H1 (cell line): ENCODE measurements at regions not wholly inside any gene's neighbourhood (a gene's known extent, or its start where the extent isn't known, plus 50 kb on each side); places are given as distances from the start of the nearest gene placed in this dataset.

ENCODE experiments used
- CTCF ChIA-PET: fragments of 300-600 bp; sonication (Branson Sonifier 250); formaldehyde crosslinking; loops from one replicate; lab custom pipeline; 2021; ENCODE audit not compliant: partially characterized antibody; lab: Charles Lee
- POLR2A ChIA-PET: fragments of 300-600 bp; sonication (Branson Sonifier 250); formaldehyde crosslinking; loops from one replicate; lab custom pipeline; 2021; ENCODE audit warnings: inconsistent platforms; ENCODE audit not compliant: partially characterized antibody; lab: Charles Lee
- DNase-seq, 2 experiments: peaks; one replicate each; pipeline versions ENCODE4 v3.0.0 to v3.0.0-alpha.2; 2010 to 2022; ENCODE audit warnings: low spot score in 2 of 2, low read depth in 1 of 2, mixed read lengths in 1 of 2
- FAIRE-seq: peaks from 2 replicates; lab custom pipeline; 2011; peaks lifted over from hg19 to GRCh38; lab: Jason Lieb, UNC
- H2AFZ ChIP-seq: 2 replicates; pipeline ENCODE4 v1.8.1; 2012; ENCODE audit warnings: low read length, inconsistent platforms
- H2AK5ac ChIP-seq: 2 replicates; pipeline ENCODE4 v1.6.1; 2013; ENCODE audit warnings: low read depth, low read length
- H2BK120ac ChIP-seq: replicated peaks from 2 replicates; pipeline ENCODE3; 2013; ENCODE audit warnings: low read depth, low read length, inconsistent platforms
- H2BK12ac ChIP-seq: 2 replicates; pipeline ENCODE4 v1.6.1; 2013; ENCODE audit warnings: low read depth, low read length
- H2BK15ac ChIP-seq: 2 replicates; pipeline ENCODE4 v1.6.1; 2013; ENCODE audit warnings: low read length
- H2BK20ac ChIP-seq: 2 replicates; pipeline ENCODE4 v1.6.1; 2013; ENCODE audit warnings: low read length
- H2BK5ac ChIP-seq: 2 replicates; pipeline ENCODE4 v1.6.1; 2013; ENCODE audit warnings: low read depth, low read length
- H3K14ac ChIP-seq: 2 replicates; pipeline ENCODE4 v1.6.1; 2013; ENCODE audit warnings: inconsistent platforms; ENCODE audit not compliant: insufficient read length
- H3K18ac ChIP-seq: 2 replicates; pipeline ENCODE4 v1.6.1; 2013; ENCODE audit warnings: low read length; ENCODE audit errors: extremely low read depth
- H3K23ac ChIP-seq: 2 replicates; pipeline ENCODE4 v1.6.1; 2013; ENCODE audit warnings: inconsistent platforms; ENCODE audit not compliant: insufficient read length
- H3K23me2 ChIP-seq: 2 replicates; pipeline ENCODE4 v1.6.1; 2013; ENCODE audit warnings: low read depth, low read length
- H3K27ac ChIP-seq: 2 replicates; pipeline ENCODE4 v1.6.1; 2011; ENCODE audit warnings: low read depth, low read length, inconsistent platforms
- H3K27me3 ChIP-seq, 4 experiments: replicated peaks in 1 of 4; 1 replicate in 1 of 4; 2 replicates in 3 of 4; pipeline versions ENCODE4 v1.6.1 to v1.8.1; 2011 to 2013; ENCODE audit warnings: low read length in 3 of 4, mild to moderate bottlenecking in 3 of 4, inconsistent platforms in 2 of 4, mixed read lengths in 2 of 4, moderate library complexity in 1 of 4; ENCODE audit not compliant: control insufficient read depth in 3 of 4, insufficient read depth in 3 of 4; ENCODE audit errors: extremely low read depth in 1 of 4
- H3K36me3 ChIP-seq, 4 experiments: 2 replicates each; pipeline versions ENCODE4 v1.6.1 to v1.8.1; 2011 to 2013; ENCODE audit warnings: mild to moderate bottlenecking in 4 of 4, low read length in 3 of 4, moderate library complexity in 2 of 4, control low read depth in 1 of 4, inconsistent platforms in 1 of 4; ENCODE audit not compliant: insufficient read depth in 4 of 4, control insufficient read depth in 2 of 4
- H3K4ac ChIP-seq: replicated peaks from 2 replicates; pipeline ENCODE3; 2013; ENCODE audit warnings: low read length, low read depth, mixed read lengths, inconsistent platforms; ENCODE audit not compliant: insufficient read length
- H3K4me1 ChIP-seq, 4 experiments: replicated peaks in 1 of 4; 1 replicate in 1 of 4; 2 replicates in 3 of 4; pipeline versions ENCODE4 v1.6.1 to v1.8.1; 2011 to 2013; ENCODE audit warnings: low read length in 3 of 4, inconsistent platforms in 2 of 4, mixed read lengths in 1 of 4; ENCODE audit not compliant: insufficient read depth in 4 of 4, control insufficient read depth in 3 of 4
- H3K4me2 ChIP-seq, 2 experiments: 2 replicates each; pipeline versions ENCODE4 v1.6.1 to v1.8.1; 2011 to 2013; ENCODE audit warnings: low read depth in 2 of 2, low read length in 2 of 2, control low read depth in 1 of 2, inconsistent platforms in 1 of 2, mild to moderate bottlenecking in 1 of 2; ENCODE audit not compliant: insufficient read depth in 1 of 2
- H3K4me3 ChIP-seq, 4 experiments: fragments of 200-600, 300-600 bp in 1 of 4; sonication (generic), shearing (Covaris generic), sonication (Bioruptor Twin) in 1 of 4; 2 replicates each; pipeline versions ENCODE4 v1.5.1 to v1.8.1; 2011 to 2016; ENCODE audit warnings: low read length in 4 of 4, low read depth in 3 of 4, control low read depth in 2 of 4, inconsistent platforms in 2 of 4, mild to moderate bottlenecking in 2 of 4, mixed read lengths in 1 of 4, moderate library complexity in 1 of 4; ENCODE audit not compliant: insufficient read depth in 2 of 4; ENCODE audit errors: extremely low read depth in 1 of 4
- H3K56ac ChIP-seq: replicated peaks from 2 replicates; pipeline ENCODE3; 2013; ENCODE audit warnings: low read depth, mild to moderate bottlenecking, mixed read lengths, low read length, inconsistent platforms; ENCODE audit not compliant: insufficient read length
- H3K79me1 ChIP-seq: 2 replicates; pipeline ENCODE4 v1.6.1; 2013; ENCODE audit warnings: low read depth, low read length, control low read depth
- H3K79me2 ChIP-seq, 2 experiments: 2 replicates each; pipeline versions ENCODE4 v1.6.1 to v1.8.1; 2012 to 2013; ENCODE audit warnings: low read length in 2 of 2, mild to moderate bottlenecking in 2 of 2, inconsistent platforms in 1 of 2; ENCODE audit not compliant: insufficient read depth in 2 of 2, control insufficient read depth in 1 of 2
- H3K9ac ChIP-seq, 4 experiments: replicated peaks in 1 of 4; 1 replicate in 1 of 4; 2 replicates in 3 of 4; pipeline versions ENCODE4 v1.6.1 to v1.8.1; 2011 to 2013; ENCODE audit warnings: low read depth in 3 of 4, low read length in 3 of 4, control low read depth in 2 of 4, mild to moderate bottlenecking in 2 of 4, moderate library complexity in 2 of 4, inconsistent platforms in 1 of 4; ENCODE audit errors: extremely low read depth in 1 of 4
- H3K9me3 ChIP-seq, 2 experiments: 2 replicates each; pipeline versions ENCODE4 v1.6.1 to v1.8.1; 2012 to 2013; ENCODE audit warnings: mild to moderate bottlenecking in 2 of 2, moderate library complexity in 2 of 2, control low read depth in 1 of 2, inconsistent platforms in 1 of 2, low read depth in 1 of 2, low read length in 1 of 2, mixed read lengths in 1 of 2; ENCODE audit not compliant: insufficient read depth in 2 of 2
- H4K20me1 ChIP-seq, 2 experiments: replicated peaks in 1 of 2; 2 replicates each; pipeline versions ENCODE3 to v1.8.1; 2011 to 2013; ENCODE audit warnings: inconsistent platforms in 2 of 2, low read length in 2 of 2, mild to moderate bottlenecking in 1 of 2; ENCODE audit not compliant: insufficient read depth in 2 of 2, control insufficient read depth in 1 of 2
- H4K5ac ChIP-seq: 2 replicates; pipeline ENCODE4 v1.6.1; 2013; ENCODE audit warnings: low read length, low read depth, mixed read lengths, inconsistent platforms; ENCODE audit not compliant: insufficient read length
- H4K8ac ChIP-seq: 2 replicates; pipeline ENCODE4 v1.8.0; 2013; ENCODE audit warnings: mild to moderate bottlenecking, moderate library complexity, low read length, inconsistent platforms; ENCODE audit not compliant: insufficient read depth; ENCODE audit errors: extremely low read depth
- H4K91ac ChIP-seq: replicated peaks from 2 replicates; pipeline ENCODE3; 2013; ENCODE audit warnings: low read length, mixed read lengths, inconsistent platforms; ENCODE audit not compliant: insufficient read length
- ATF3 ChIP-seq: IDR thresholded peaks from 2 replicates; pipeline ENCODE4 v1.6.1; 2011; ENCODE audit warnings: low read depth, mild to moderate bottlenecking, low read length; ENCODE audit not compliant: insufficient read depth
- EGR1 ChIP-seq: IDR thresholded peaks from 2 replicates; pipeline ENCODE4 v1.6.1; 2011; ENCODE audit warnings: low read depth, low read length, borderline replicate concordance
- EP300 ChIP-seq, 2 experiments: IDR thresholded peaks; 1 replicate in 1 of 2; 2 replicates in 1 of 2; pipeline ENCODE4 v1.6.1; 2011 to 2012; ENCODE audit warnings: low read depth in 2 of 2, low read length in 2 of 2, mild to moderate bottlenecking in 2 of 2, borderline replicate concordance in 1 of 2, inconsistent platforms in 1 of 2, moderate library complexity in 1 of 2
- GABPA ChIP-seq: IDR thresholded peaks from 2 replicates; pipeline ENCODE4 v1.6.1; 2011; ENCODE audit warnings: mild to moderate bottlenecking, low read length, moderate library complexity, borderline replicate concordance; ENCODE audit not compliant: insufficient read depth
- HDAC6 ChIP-seq: IDR thresholded peaks from one replicate; pipeline ENCODE4 v1.7.1; 2012; ENCODE audit warnings: low read depth, mild to moderate bottlenecking, inconsistent platforms, low read length, moderate library complexity
- PHF8 ChIP-seq: fragments of 200-600 bp; sonication (generic); conservative IDR thresholded peaks from 2 replicates; pipeline ENCODE4 v1.7.1; 2012; ENCODE audit warnings: low read depth, mild to moderate bottlenecking, inconsistent platforms, low read length, moderate library complexity
- POU5F1 ChIP-seq: IDR thresholded peaks from 2 replicates; pipeline ENCODE4 v1.6.1; 2011; ENCODE audit warnings: low read depth, mild to moderate bottlenecking, low read length, moderate library complexity
- RAD21 ChIP-seq, 2 experiments: IDR thresholded peaks in 1 of 2; conservative IDR thresholded peaks in 1 of 2; 2 replicates each; pipeline ENCODE4 v1.6.1; 2011; ENCODE audit warnings: low read depth in 2 of 2, low read length in 2 of 2, improper control_type of control experiment in 1 of 2, inconsistent platforms in 1 of 2, mild to moderate bottlenecking in 1 of 2, moderate library complexity in 1 of 2
- RBBP5 ChIP-seq: IDR thresholded peaks from 2 replicates; pipeline ENCODE4 v1.7.1; 2012; ENCODE audit warnings: low read depth, mild to moderate bottlenecking, inconsistent platforms, low read length, moderate library complexity, borderline replicate concordance
- SRF ChIP-seq: IDR thresholded peaks from 2 replicates; pipeline ENCODE4 v1.6.1; 2011; ENCODE audit warnings: mild to moderate bottlenecking, low read depth, low read length, moderate library complexity
- TAF1 ChIP-seq: IDR thresholded peaks from 2 replicates; pipeline ENCODE4 v1.6.1; 2011; ENCODE audit warnings: mild to moderate bottlenecking, low read depth, low read length
- TBP ChIP-seq: IDR thresholded peaks from 2 replicates; pipeline ENCODE4 v1.6.1; 2011; ENCODE audit warnings: low read depth, low read length, improper control_type of control experiment
- YY1 ChIP-seq: IDR thresholded peaks from 2 replicates; pipeline ENCODE4 v1.6.1; 2011; ENCODE audit warnings: low read depth, mild to moderate bottlenecking, low read length
- WGBS, 2 experiments: shearing (Covaris generic) in 1 of 2; methylation state at CpG; one replicate each; pipeline versions ENCODE4 v1.1.6 to v1.1.7; 2013 to 2015; ENCODE audit warnings: low lambda C conversion rate in 2 of 2, mixed read lengths in 2 of 2, inconsistent platforms in 1 of 2, low coverage in 1 of 2, missing lambda C conversion rate in 1 of 2; ENCODE audit not compliant: insufficient replicate concordance in 2 of 2, insufficient coverage in 1 of 2, insufficient read length in 1 of 2; ENCODE audit errors: extremely low coverage in 1 of 2, missing lambda C conversion rate in 1 of 2; 5-methylcytosine and 5-hydroxymethylcytosine counted together

- H3K23ac ChIP-seq = no peak overlapping the region
- H2BK5ac ChIP-seq = no peak overlapping the region
- CTCF ChIA-PET = no interaction called here
- WGBS, 2 experiments = 94% methylated on average over 15 of the region's 15 CpGs; no CpG with 5 or more reads in 1 of the 2 experiments
- peaks cover 0 to 2% (median 0%) of the 10 kb centered on the region in 4 experiments; a peak in 1 of 7 replicates for H3K4me1 ChIP-seq
- FAIRE-seq = no peak
- H4K20me1 ChIP-seq = no peaks in the 10 kb centered on the region
- H3K27me3 ChIP-seq = no peaks in the 10 kb centered on the region; a peak in 1 of 7 replicates
- H3K27ac ChIP-seq = no peak overlapping the region
- no peak overlapping the region for H2BK20ac ChIP-seq
- H3K4me2 ChIP-seq = no peak overlapping the region
- H3K9me3 ChIP-seq = no peaks in the 10 kb centered on the region
- H3K79me1 ChIP-seq = no peaks in the 10 kb centered on the region
- no peak overlapping the region for H3K4ac ChIP-seq
- H4K8ac ChIP-seq = no peak overlapping the region
- no peak overlapping the region for H2BK120ac ChIP-seq
- H3K4me3 ChIP-seq = no peak overlapping the region
- no peak for DNase-seq
- no peaks in the 10 kb centered on the region for H3K36me3 ChIP-seq
- no peak overlapping the region for H2BK15ac ChIP-seq
- no peak overlapping the region for H3K14ac ChIP-seq
- no peaks in the 10 kb centered on the region for H3K79me2 ChIP-seq
- no peak overlapping the region for H2BK12ac ChIP-seq
- no peaks in the 10 kb centered on the region for H3K23me2 ChIP-seq
- H2AK5ac ChIP-seq = no peak overlapping the region
- H3K56ac ChIP-seq = no peak overlapping the region
- no peak overlapping the region for H3K18ac ChIP-seq
- H3K9ac ChIP-seq = no peak overlapping the region
- POLR2A ChIA-PET = no interaction called here
- H4K5ac ChIP-seq = no peak overlapping the region
- no peak overlapping the region for H2AFZ ChIP-seq
- no peak overlapping the region for H4K91ac ChIP-seq
- TF ChIP-seq HDAC6 (no peak), GABPA (no peak), RBBP5 (no peak), RAD21 (IDR thresholded peaks at IDR 0.05 in 1 of 2, conservative IDR thresholded peaks at IDR 0.05 in 1 of 2; ENCODE audit: low read depth in 2 of 2, low read length in 2 of 2) (no peak), EP300 (IDR thresholded peaks at IDR 0.05; ENCODE audit: borderline replicate concordance in 1 of 2, low read depth in 2 of 2, low read length in 2 of 2) (no peak), SRF (no peak), EGR1 (no peak), TAF1 (no peak), ATF3 (no peak), PHF8 (no peak), YY1 (no peak), TBP (no peak), POU5F1 (no peak)
These were observed 254.1 kb upstream of the IRX3 start for GRCh38 chr16:54540525-54541180.
